Astrocyte (in vitro differentiated cells and primary cell): ENCODE measurements at regions not wholly inside any gene's neighbourhood (a gene's known extent, or its start where the extent isn't known, plus 50 kb on each side); places are given as distances from the start of the nearest gene placed in this dataset.

Experiments
- DNase-seq: peaks from one replicate; pipeline ENCODE4 v3.0.0-alpha.2; 2010; ENCODE audit warnings: low read depth
- FAIRE-seq: peaks from 2 replicates; lab custom pipeline; 2011; peaks lifted over from hg19 to GRCh38; lab: Jason Lieb, UNC
- H2AFZ ChIP-seq: 2 replicates; pipeline ENCODE4 v1.6.0; 2012; ENCODE audit warnings: low read depth, low read length, inconsistent platforms
- H3K27ac ChIP-seq: 2 replicates; pipeline ENCODE4 v1.5.1; 2011; ENCODE audit warnings: low read depth, low read length, inconsistent platforms
- H3K27me3 ChIP-seq: 2 replicates; pipeline ENCODE4 v1.6.0; 2011; ENCODE audit warnings: low read length, inconsistent platforms; ENCODE audit not compliant: insufficient read depth
- H3K36me3 ChIP-seq: 2 replicates; pipeline ENCODE4 v1.5.1; 2011; ENCODE audit warnings: low read length, inconsistent platforms; ENCODE audit not compliant: insufficient read depth
- H3K4me1 ChIP-seq: 2 replicates; pipeline ENCODE4 v1.5.1; 2011; ENCODE audit warnings: low read length, inconsistent platforms; ENCODE audit not compliant: insufficient read depth
- H3K4me2 ChIP-seq: 2 replicates; pipeline ENCODE4 v1.6.0; 2012; ENCODE audit warnings: low read length, inconsistent platforms
- H3K4me3 ChIP-seq: 2 replicates; pipeline ENCODE4 v1.5.1; 2011; ENCODE audit warnings: low read depth, mild to moderate bottlenecking, low read length, inconsistent platforms; ENCODE audit not compliant: insufficient read depth
- H3K79me2 ChIP-seq: 2 replicates; pipeline ENCODE4 v1.6.0; 2012; ENCODE audit warnings: mild to moderate bottlenecking, low read length, inconsistent platforms; ENCODE audit not compliant: insufficient read depth
- H3K9ac ChIP-seq: 2 replicates; pipeline ENCODE4 v1.6.0; 2012; ENCODE audit warnings: mild to moderate bottlenecking, low read length, inconsistent platforms
- H3K9me3 ChIP-seq: 2 replicates; pipeline ENCODE4 v1.5.1; 2012; ENCODE audit warnings: low read depth, mild to moderate bottlenecking, low read length, inconsistent platforms; ENCODE audit not compliant: insufficient read depth
- H4K20me1 ChIP-seq: 2 replicates; pipeline ENCODE4 v1.6.0; 2012; ENCODE audit warnings: low read length, inconsistent platforms; ENCODE audit not compliant: insufficient read depth
- H3K27ac Mint-ChIP-seq: one replicate; pipeline ENCODE4 v1.8.0; 2021; ENCODE audit warnings: mild to moderate bottlenecking, mixed read lengths; ENCODE audit not compliant: unreplicated experiment
- H3K27me3 Mint-ChIP-seq: one replicate; pipeline ENCODE4 v1.8.0; 2021; ENCODE audit warnings: low read depth, mixed read lengths; ENCODE audit not compliant: unreplicated experiment
- H3K36me3 Mint-ChIP-seq: one replicate; pipeline ENCODE4 v1.8.0; 2021; ENCODE audit warnings: low read depth, mixed read lengths; ENCODE audit not compliant: unreplicated experiment
- H3K4me1 Mint-ChIP-seq: one replicate; pipeline ENCODE4 v1.8.0; 2021; ENCODE audit warnings: low read depth, mixed read lengths; ENCODE audit not compliant: unreplicated experiment
- H3K4me3 Mint-ChIP-seq: one replicate; pipeline ENCODE4 v1.8.0; 2021; ENCODE audit warnings: mild to moderate bottlenecking, moderate library complexity, mixed read lengths; ENCODE audit not compliant: unreplicated experiment
- H3K9me3 Mint-ChIP-seq: one replicate; pipeline ENCODE4 v1.8.0; 2021; ENCODE audit warnings: mild to moderate bottlenecking, mixed read lengths; ENCODE audit not compliant: unreplicated experiment
- CTCF ChIP-seq: IDR thresholded peaks from 2 replicates; pipeline ENCODE4 v1.5.1; 2011; ENCODE audit warnings: low read depth, mild to moderate bottlenecking, inconsistent platforms, low read length, moderate library complexity; ENCODE audit not compliant: insufficient read depth
- EZH2 ChIP-seq: IDR thresholded peaks from 2 replicates; pipeline ENCODE4 v1.6.1; 2012; ENCODE audit warnings: mild to moderate bottlenecking, low read length, inconsistent platforms; ENCODE audit not compliant: insufficient read depth

GRCh38 chr18:22579271-22579670 is 161.6 kb upstream of the CTAGE1 start:
- TF ChIP-seq CTCF = no peak
- no peak for TF ChIP-seq EZH2
- H3K9me3 Mint-ChIP-seq = peaks cover 5% of the 10 kb centered on the region
- peaks cover 2% of the 10 kb centered on the region for H3K4me1 Mint-ChIP-seq
- Histone ChIP-seq H3K4me1 (no peaks in the 10 kb centered on the region), H3K4me2 (no peak overlapping the region), H4K20me1 (no peaks in the 10 kb centered on the region), H3K27ac (no peak overlapping the region), H3K79me2 (no peaks in the 10 kb centered on the region), H3K9me3 (no peaks in the 10 kb centered on the region), H3K36me3 (no peaks in the 10 kb centered on the region), H3K4me3 (no peak overlapping the region), H3K9ac (no peak overlapping the region), H2AFZ (no peak overlapping the region), H3K27me3 (no peaks in the 10 kb centered on the region)
- H3K36me3 Mint-ChIP-seq = peaks cover 2% of the 10 kb centered on the region
- H3K27me3 Mint-ChIP-seq = no peaks in the 10 kb centered on the region
- no peak overlapping the region for H3K27ac Mint-ChIP-seq
- DNase-seq (no peak), FAIRE-seq (no peak)
- H3K4me3 Mint-ChIP-seq = no peak overlapping the region

- H3K4me3 Mint-ChIP-seq = no peak overlapping the region
- H3K79me2 ChIP-seq = no peaks in the 10 kb centered on the region
- no peaks in the 10 kb centered on the region for H3K27me3 ChIP-seq
- H3K27ac Mint-ChIP-seq = no peak overlapping the region
- H3K4me1 ChIP-seq = no peaks in the 10 kb centered on the region
- DNase-seq = no peak
- H3K9me3 ChIP-seq = no peaks in the 10 kb centered on the region
- no peaks in the 10 kb centered on the region for H3K36me3 Mint-ChIP-seq
- no peaks in the 10 kb centered on the region for H3K36me3 ChIP-seq
- no peak overlapping the region for H3K4me2 ChIP-seq
- H3K9ac ChIP-seq = no peak overlapping the region
- no peaks in the 10 kb centered on the region for H4K20me1 ChIP-seq
- no peaks in the 10 kb centered on the region for H3K27me3 Mint-ChIP-seq
- no peak overlapping the region for H2AFZ ChIP-seq
- H3K4me3 ChIP-seq = no peak overlapping the region
- H3K27ac ChIP-seq = no peak overlapping the region
- no peak for FAIRE-seq
- H3K4me1 Mint-ChIP-seq = no peaks in the 10 kb centered on the region
- H3K9me3 Mint-ChIP-seq = no peaks in the 10 kb centered on the region
- TF ChIP-seq EZH2 = no peak
- TF ChIP-seq CTCF = no peak
These were observed 167.6 kb upstream of the CTAGE1 start for GRCh38 chr18:22585333-22585732.

GRCh38 chr18:22585821-22586220 is 168.1 kb upstream of the CTAGE1 start:
- no peaks in the 10 kb centered on the region for H3K9me3 Mint-ChIP-seq

More at GRCh38 chr18:22585821-22586220, 168.1 kb upstream of the CTAGE1 start:
- Histone ChIP-seq H4K20me1 (no peaks in the 10 kb centered on the region), H3K27me3 (no peaks in the 10 kb centered on the region), H3K4me1 (peaks cover 4% of the 10 kb centered on the region), H3K4me3 (no peak overlapping the region), H3K4me2 (no peak overlapping the region), H3K27ac (no peak overlapping the region), H3K79me2 (no peaks in the 10 kb centered on the region), H2AFZ (no peak overlapping the region), H3K9ac (no peak overlapping the region), H3K9me3 (no peaks in the 10 kb centered on the region), H3K36me3 (no peaks in the 10 kb centered on the region)
- Mint-ChIP-seq H3K27me3 (peaks cover 2% of the 10 kb centered on the region), H3K36me3 (no peaks in the 10 kb centered on the region), H3K4me1 (no peaks in the 10 kb centered on the region), H3K4me3 (no peak overlapping the region), H3K27ac (no peak overlapping the region)
- DNase-seq = no peak
- TF ChIP-seq CTCF (no peak), EZH2 (no peak)
- no peak for FAIRE-seq
